AG08395 (cell line): ENCODE measurements at regions not wholly inside any gene's neighbourhood (a gene's known extent, or its start where the extent isn't known, plus 50 kb on each side); places are given as distances from the start of the nearest gene placed in this dataset.
"Not testable (repeated sequence)": the region's sequence is repeated elsewhere in the genome, so short reads cannot be mapped to it uniquely, and the experiment has no call there.

Source experiments
- DNase-seq: peaks from one replicate; pipeline ENCODE4 v3.0.0; 2012; ENCODE audit warnings: mixed read lengths, low spot score

DNA sequence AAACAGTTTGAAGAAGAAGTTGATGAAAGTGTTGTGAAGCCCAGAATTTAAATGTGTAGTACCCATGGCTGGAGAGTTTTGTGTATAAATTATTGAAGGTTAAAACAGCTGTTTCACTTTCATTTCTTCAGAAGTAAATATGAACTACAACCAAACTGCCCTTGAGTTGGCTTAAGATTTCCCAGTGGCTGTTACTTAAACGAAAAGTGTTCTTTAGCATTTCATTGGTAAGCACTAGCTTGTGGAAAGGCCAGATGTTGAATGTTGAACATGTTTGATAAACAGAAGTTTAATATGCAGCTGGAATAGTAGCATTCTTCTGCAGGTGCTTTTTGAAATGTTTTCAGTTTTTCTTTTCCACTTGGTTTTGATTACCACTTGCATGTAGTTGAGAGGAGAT is 83.2 kb upstream of the TNRC6B start:
- DNase-seq: no peak

DNA sequence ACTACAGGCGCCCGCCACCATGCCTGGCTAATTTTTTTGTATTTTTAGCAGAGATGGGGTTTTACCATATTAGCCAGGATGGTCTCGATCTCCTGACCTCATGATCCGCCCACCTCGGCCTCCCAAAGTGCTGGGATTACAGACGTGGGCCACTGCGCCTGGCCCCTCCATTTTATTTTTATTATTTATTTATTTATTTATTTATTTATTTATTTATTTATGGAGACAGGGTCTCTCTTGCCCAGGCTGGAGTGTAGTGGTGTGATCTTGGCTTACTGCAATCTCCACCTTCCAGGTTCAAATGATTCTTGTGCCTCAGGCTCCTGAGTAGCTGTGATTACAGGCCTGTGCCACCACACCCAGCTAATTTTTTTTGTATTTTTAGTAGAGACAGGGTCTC is 77.8 kb upstream of the TNRC6B start:
- not testable (repeated sequence) for DNase-seq

DNA sequence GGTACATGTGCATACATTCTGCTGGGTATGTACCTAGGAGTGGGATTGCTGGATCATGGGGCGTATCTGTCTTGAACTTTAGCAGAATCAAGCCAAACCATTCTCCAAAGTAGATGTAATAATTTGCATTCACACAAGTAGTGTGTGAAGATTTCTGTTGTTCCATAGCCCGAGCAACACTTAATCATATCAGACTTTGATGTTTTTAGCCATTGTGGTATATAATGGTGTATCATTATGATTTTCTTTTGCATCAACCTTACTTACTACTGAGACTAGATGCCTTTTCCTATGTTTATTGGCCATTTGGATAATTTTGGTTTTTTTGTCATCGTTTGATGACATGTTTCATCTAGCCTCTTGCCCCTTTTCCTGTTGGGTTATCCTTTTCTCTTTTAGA is 72.0 kb upstream of the TNRC6B start:
- no peak for DNase-seq

DNA sequence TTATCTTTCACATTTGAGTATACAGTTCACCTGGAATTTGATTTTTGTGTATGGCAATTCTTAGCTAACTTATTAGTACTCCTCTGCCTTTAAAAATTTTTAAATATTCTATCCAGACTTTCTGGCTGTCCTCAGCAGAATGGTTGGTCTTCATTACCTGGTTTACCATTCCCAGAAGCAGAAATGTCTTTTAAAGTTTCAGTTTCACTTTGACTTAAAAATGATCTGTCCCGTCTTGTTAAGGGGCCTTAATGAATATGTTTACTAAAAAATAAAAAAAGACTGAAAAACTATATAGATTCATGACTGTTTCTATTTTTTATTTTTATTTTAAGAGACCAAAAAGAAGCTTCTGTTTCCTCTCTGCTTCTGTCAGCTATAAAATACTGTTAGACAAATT is 70.5 kb upstream of the TNRC6B start:
- DNase-seq: no peak

DNA sequence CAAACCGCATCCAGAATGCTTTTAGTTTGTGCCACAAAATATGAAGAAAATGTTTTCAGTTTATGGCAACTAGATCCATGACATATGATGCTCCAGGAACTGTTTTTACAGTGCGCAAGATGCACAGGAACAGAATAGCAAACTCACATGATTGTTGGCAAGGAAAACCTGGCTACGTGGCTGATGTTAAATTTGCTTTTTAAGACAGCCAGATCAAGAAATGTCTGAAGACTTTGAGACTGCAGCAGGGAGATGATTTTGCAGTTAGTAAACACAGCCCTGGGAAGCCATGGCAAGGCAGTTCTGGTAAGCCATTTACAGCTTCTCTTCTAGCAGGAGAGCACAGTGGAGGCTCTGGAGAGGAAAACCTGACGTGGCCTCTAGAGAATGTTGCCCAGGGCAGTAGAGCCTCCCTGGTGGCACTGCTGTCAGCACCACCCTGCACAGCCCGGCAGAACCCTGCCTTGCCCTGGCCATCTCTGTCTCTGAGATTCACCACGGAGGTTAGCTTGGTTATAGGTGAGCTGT is 69.8 kb upstream of the TNRC6B start:
- peak; percentile 75 for DNase-seq

DNA sequence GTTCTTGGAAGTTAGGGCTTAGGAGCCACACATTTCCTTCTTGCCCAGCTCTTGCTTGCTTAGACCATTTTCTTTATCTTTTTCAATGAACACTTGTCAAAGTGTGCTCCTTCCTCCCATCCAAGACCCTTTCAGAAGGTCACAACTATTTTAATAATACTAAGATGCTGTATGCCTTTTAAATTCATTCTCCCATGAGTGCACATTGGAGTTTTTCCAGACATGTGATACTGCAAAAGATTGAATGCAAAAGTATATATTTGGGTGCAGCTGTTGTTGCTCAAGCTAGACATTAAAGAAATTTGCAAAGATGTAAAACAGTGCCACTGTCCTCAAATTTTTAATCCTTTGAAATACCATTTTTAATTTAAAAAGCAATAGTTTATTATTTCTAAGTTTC is 69.3 kb upstream of the TNRC6B start:
- no peak for DNase-seq

DNA sequence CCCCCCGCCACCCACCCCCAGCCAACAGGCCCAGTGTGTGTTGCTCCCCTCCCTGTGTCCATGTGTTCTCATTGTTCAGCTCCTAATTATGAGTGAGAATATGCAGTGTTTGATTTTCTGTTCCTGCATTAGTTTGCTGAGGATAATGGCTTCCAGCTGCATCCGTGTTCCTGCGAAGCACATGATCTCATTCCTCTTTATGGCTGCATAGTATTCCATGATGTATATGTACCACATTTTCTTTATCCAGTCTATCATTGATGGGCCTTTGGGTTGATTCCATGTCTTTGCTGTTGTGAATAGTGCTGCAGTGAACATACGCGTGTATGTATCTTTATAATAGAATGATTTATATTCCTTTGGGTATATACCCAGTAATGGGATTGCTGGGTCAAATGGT is 68.8 kb upstream of the TNRC6B start:
- DNase-seq: not testable (repeated sequence)

DNA sequence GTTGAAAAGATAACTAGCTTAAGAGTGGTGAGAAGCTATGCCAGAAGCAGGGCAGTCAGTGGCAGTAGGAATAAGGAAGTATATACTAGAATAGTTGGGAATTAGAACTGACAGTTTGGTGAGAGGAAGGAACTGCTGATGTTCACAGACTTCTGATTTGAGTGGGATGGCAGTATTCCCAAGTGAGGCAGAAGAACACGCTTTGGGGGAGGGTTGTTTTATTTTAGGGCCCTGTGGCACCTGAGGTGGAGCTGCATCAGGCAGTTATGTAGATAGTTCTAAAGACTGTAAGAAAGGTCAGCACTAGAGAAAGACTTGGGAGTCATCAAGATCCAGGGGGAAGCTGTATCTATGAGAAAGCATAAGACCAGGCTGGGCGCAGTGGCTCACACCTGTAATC is 66.3 kb upstream of the TNRC6B start:
- no peak for DNase-seq

DNA sequence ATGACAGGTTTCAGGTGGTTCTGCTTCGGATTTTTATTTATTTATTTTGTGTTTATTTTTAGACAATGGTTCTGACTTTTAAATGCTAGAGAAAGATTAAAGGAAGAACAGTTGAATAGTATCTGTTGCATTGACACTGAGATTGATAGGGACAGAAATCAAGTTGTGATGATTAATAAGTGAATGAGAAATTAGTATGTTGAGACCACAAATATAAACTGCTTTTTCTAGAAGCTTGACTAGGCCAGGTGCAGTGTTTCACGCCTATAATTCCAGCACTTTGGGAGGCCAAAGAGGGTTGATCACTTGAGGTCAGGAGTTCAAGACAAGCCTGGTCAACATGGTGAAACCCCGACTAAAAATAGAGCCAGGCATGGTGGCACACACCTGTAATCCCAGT is 65.1 kb upstream of the TNRC6B start:
- no peak for DNase-seq

DNA sequence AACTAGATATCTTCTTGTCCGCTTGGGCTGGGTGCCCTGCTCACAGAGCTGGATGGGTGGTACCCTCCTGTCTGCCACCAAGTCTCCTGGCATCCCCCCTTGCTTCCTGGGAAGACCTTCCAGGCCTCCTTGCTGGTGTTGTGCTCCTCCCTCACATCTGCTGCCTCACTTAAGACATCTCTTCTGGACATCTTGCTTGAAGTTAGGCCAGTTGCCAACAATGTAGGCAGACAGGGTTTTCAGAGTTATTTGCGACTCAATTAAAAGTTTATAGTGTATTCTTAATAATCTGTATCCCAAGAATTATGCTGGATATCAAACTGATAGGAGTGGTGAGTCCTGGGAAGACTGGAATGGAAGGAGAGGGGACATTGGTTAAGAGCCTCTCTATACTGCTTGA is 64.0 kb upstream of the TNRC6B start:
- DNase-seq: no peak

DNA sequence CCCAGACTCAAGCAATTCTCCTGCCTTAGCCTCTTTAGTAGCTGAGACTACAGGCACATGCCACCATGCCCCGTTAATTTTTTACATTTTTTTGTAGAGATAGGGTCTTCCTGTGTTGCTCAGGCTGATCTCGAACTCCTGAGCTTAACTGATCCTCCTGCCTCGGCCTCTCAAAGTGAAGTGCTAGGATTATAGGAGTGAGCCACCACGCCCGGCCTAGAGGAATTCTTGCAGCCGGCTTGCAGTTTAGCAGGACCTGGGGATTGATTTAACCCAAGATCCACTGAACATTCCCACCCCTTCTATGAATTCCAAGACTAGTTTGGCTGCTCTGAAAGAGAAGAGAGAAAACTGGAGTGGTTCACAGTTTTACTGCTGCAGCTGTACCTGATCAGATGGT is 63.3 kb upstream of the TNRC6B start:
- DNase-seq: no peak

DNA sequence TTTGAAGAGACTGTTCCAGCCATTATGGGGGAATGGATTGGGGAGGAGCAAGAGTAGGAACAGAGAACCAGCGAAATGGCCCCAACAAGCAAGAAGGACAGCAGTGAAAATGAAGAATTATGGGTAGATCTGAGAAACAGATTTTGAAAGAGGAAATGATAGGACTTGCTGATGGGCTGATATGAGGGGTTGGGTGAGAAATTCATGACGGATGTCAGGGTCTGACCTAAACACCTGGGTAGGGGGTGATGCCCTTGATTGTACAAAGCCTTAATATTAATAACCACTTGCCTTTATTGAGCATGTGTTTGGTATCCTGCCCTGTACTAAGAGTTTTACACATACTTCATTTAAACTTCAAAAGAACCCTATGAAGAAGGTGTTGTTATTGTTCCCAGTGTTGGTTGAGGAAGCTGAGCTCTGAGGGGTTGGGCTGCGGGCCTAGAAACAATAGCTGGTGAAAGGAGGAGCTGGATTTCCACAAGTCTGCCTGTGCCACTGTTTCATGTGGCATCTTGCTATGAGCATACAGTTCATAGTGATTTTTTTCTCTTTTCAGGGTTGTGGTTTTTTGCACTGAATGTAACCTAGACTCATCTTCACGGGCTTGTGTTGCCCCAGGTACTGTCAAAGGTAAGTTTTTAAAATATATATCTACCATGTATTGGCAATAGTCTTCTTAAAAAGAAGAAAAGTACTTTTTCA is 61.1 kb upstream of the TNRC6B start:
- no peak for DNase-seq

DNA sequence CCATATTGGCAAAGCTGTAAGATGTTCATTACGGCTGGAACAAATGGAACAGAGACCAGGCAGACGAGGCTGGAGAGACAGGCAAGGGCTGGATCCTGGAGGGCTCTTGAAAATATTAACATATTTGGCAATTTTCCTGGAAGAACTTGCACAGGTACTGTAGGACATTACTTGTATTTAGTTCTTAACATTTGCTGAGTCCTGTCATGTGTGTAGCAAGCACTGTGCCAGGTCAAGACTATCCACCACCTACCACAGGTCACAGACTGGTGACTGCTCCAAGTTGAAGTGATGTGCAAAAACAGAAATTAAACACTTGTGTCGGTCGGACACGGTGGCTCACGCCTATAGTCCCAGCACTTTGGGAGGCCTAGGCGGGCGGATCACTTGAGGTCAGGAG is 58.7 kb upstream of the TNRC6B start:
- DNase-seq: no peak

DNA sequence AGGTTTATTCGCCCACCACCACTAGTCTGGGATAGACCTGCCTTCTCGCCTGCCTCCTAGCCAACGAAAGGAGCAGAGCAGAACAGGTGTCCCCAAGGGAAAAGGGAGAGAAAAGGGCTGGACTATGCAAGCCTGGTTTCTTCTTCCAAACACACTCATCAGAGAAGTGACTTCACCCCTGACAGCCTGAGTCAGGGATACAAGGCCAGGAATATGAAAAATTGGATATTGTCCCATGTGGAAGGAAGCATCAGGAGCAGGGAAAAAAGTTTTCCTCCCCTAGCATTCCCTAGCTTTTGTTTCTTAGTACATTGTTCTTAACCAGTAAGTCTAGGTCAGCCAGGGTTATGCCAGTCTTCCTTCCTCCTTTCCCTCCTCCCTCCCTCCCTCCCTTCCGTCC is 56.9 kb upstream of the TNRC6B start:
- DNase-seq: no peak

DNA sequence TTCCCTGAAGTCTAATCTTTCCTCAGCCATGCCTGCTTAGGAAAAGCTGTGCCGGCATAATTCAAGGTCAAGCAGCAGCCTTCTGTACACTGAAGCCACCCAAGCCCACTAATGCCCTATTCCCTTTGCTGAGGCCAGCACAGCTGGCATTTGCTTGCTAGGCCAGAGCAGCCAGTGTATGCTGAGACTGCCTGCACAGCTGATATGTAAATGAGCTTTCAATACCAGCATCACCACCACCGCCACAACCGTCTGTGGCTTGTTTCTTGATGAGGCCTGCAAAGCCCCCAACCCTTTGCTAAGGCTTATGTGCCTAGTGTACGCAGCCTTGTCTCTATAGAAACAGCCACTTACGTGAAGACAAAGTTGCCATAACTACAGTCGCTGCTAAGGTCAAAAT is 56.3 kb upstream of the TNRC6B start:
- no peak for DNase-seq

DNA sequence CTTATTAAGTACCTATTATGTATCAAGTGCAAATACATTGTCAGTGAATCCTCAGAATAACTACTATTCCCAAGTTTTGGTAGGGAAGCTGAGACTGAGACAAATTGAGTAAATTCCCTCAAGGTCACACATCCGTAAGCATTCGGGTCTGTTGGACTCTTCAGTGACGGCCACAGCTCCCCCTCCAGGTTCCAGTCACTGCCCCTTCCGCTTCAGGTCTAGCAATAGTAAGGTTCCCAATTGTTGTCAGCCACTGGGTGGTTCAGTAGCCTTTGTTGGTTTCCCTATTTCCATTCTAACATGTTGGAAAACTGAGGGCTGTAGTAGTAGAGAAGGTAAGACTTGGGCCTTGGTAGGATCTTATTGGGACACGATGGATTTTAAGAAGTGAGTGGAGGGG is 54.9 kb upstream of the TNRC6B start:
- no peak for DNase-seq

DNA sequence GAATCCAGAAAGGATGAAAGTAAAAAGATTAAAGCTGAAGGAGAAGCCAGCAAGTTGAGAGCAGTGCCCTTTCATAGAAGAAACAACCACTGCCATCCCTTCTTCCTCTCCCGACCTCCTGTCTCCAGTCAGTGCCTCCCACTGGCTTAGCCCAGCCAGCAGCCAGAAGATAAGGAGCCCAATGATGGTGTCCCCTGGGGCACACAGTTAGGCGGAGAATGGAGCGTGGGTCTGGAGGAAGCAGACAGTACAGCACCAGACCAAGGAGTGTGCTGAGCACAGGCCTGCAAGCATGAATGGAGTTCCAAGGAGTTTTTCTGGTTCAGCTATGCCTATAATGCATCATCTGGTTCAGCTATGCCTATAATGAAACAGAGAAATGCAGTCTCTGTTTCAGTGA is 54.3 kb upstream of the TNRC6B start:
- DNase-seq: no peak
